ENCODE measurements at regions not wholly inside any gene's neighbourhood (a gene's known extent, or its start where the extent isn't known, plus 50 kb on each side); places are given as distances from the start of the nearest gene placed in this dataset.

DNA sequence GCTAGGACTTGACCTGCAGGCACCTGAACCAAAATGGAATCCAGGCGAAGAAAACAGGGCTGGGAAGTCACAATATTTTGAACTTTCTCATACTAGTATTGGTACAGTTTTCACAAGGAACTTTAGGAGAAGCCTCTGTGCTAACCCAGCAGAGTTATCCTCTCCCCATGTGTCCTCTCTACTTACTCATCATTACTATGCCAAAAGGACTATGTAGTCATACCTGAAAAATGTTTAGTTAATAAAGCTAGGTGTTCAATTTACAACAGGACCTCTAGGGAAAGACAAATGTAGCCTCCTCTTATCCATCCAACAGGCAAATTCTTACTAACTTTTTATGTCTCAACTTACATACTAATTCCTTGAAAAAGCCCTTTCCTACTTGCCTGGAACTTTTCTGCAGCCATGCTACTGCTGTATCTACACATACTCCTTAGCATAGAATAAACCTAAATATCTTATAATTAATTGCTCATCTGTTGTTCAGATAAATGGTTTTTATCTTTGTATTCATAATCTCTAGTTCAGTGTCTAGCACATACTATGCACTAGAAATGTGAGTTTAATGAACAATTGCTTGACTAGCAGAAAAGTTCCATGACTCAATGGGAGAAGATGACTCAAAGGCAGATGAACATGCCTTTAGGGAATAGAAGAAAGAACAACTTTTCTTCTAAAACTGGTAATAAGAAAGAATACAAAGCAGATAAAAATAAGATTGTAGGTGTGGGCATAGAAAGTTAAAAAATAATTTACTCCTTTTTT, 215.5 kb upstream of the VEGFC start:
- H3K4me3 Mint-ChIP-seq: no peak overlapping the region
- no peaks in the 10 kb centered on the region for H3K4me1 Mint-ChIP-seq
- H3K27me3 Mint-ChIP-seq (ENCODE audit: low read depth in 3 of 3): no peaks in the 10 kb centered on the region
- H3K9me3 Mint-ChIP-seq: peaks cover 0 to 13% (median 9%) of the 10 kb centered on the region in 6 donors
- no peak overlapping the region for H3K27ac Mint-ChIP-seq
- no peaks in the 10 kb centered on the region for H3K36me3 Mint-ChIP-seq
- DNase-seq: no peak

DNA sequence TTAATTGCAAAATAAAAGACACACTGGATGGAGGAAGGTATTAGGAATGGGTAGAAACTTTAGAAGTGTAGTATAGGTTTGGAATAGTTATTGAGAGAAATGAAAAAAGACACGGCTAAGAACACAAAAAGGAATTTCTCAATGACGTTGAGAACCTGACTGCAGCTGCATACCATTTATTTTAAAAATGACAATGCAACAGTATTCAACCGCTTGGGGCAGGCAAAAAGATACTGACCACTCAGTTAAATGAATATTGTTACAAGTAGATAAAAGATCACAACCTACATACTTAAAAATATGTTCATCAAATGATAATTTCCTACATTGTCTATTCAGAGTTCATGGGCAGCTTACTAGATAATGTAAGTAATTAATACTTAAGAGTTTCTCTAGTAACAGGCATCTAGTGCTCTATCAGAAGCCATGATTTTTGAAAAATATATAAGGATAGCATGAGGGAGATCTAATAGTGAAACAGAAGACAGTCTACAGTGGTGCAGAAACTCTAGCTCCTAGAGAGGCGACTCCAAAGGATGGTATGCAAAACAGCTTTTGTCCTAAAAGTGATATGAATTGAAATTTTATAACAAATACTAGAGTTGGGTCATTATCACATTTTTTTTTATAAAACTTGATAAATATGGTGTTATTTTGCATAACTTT, 216.2 kb upstream of the VEGFC start:
- DNase-seq: no peak
- Mint-ChIP-seq H3K27me3 (ENCODE audit: low read depth in 3 of 3) (no peaks in the 10 kb centered on the region), H3K27ac (no peak overlapping the region), H3K9me3 (peaks cover 0 to 17% (median 12%) of the 10 kb centered on the region in 6 donors), H3K4me3 (no peak overlapping the region), H3K4me1 (no peaks in the 10 kb centered on the region), H3K36me3 (no peaks in the 10 kb centered on the region)

GRCh38 chr4:177010418-177010817, 217.7 kb upstream of the VEGFC start:
- Mint-ChIP-seq H3K4me1 (no peaks in the 10 kb centered on the region), H3K27ac (no peak overlapping the region), H3K4me3 (no peak overlapping the region), H3K27me3 (ENCODE audit: low read depth in 3 of 3) (no peaks in the 10 kb centered on the region), H3K36me3 (no peaks in the 10 kb centered on the region), H3K9me3 (peaks cover 0 to 19% (median 12%) of the 10 kb centered on the region in 6 donors)
- DNase-seq: no peak

DNA sequence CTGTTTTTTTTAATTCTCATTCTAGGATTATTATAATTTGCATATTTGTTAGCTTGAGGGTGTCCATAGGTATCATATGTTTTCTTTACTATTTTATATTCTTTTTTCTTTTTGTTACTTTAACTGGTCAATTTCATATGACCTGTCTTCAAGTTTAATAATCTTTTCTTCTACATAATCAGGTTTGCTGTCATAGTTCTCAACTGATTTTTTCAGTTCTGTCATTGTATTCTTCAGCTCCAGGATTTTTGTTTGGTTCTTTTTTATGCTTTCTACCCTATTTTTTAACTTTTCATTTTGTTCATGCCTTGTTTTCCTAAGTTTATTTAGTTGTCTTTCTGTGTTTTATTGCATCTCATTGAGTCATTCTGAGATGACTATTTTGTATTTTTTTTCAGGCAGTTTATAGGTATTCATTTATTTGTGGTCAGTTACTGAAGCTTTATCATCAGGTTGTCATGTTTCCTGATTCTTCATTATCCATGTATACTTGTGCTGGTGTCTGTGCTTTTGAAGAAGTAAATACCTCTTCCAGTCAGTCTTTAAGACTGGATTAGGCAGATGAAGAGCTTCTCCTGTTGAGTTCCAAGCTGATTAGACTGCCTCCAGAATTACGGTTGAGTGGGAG, 220.3 kb upstream of the VEGFC start:
- no peaks in the 10 kb centered on the region for H3K4me1 Mint-ChIP-seq
- peaks cover 7 to 27% (median 24%) of the 10 kb centered on the region in 6 donors for H3K9me3 Mint-ChIP-seq
- no peaks in the 10 kb centered on the region for H3K27me3 Mint-ChIP-seq (ENCODE audit: low read depth in 3 of 3)
- no peak overlapping the region for H3K27ac Mint-ChIP-seq
- no peak overlapping the region for H3K4me3 Mint-ChIP-seq
- H3K36me3 Mint-ChIP-seq: no peaks in the 10 kb centered on the region
- DNase-seq: no peak

GRCh38 chr4:177016541-177017141, 223.9 kb upstream of the VEGFC start:
- no peak for DNase-seq
- Mint-ChIP-seq H3K9me3 (peaks cover 9 to 51% (median 36%) of the 10 kb centered on the region in 6 donors), H3K27me3 (ENCODE audit: low read depth in 3 of 3) (no peaks in the 10 kb centered on the region), H3K36me3 (no peaks in the 10 kb centered on the region), H3K4me3 (no peak overlapping the region), H3K27ac (no peak overlapping the region), H3K4me1 (no peaks in the 10 kb centered on the region)

GRCh38 chr4:177023951-177024350, 231.2 kb upstream of the VEGFC start:
- Mint-ChIP-seq H3K27me3 (ENCODE audit: low read depth in 3 of 3) (peaks cover 0 to 3% (median 0%) of the 10 kb centered on the region in 3 donors), H3K9me3 (peaks cover 11 to 36% (median 25%) of the 10 kb centered on the region in 6 donors), H3K4me3 (no peak overlapping the region), H3K4me1 (no peaks in the 10 kb centered on the region), H3K36me3 (peaks cover 0 to 3% (median 0%) of the 10 kb centered on the region in 3 donors), H3K27ac (no peak overlapping the region)
- no peak for DNase-seq

DNA sequence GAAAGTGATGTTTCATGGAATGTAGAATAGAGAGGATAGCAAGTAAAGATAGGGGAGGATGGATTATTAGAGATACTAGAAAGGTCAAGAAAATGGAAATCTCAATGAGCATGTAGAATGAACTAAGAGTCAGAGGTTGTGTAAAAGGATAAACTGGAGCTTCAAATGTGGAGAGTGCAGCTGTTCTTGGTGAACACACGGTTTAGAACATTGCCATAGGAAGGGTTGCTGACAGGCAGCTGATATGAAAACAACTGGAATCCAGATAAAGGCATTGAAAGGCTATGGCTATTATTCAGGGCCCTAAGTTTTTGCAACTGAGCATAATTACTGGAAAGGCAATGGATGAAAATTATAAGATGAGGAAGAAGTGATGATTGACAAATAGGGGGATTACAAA, 239.6 kb upstream of the VEGFC start:
- peaks cover 0 to 9% (median 2%) of the 10 kb centered on the region in 6 donors for H3K9me3 Mint-ChIP-seq
- no peak overlapping the region for H3K4me3 Mint-ChIP-seq
- no peak for DNase-seq
- H3K4me1 Mint-ChIP-seq: no peaks in the 10 kb centered on the region
- no peaks in the 10 kb centered on the region for H3K36me3 Mint-ChIP-seq
- peaks cover 0 to 2% (median 2%) of the 10 kb centered on the region in 3 donors for H3K27me3 Mint-ChIP-seq (ENCODE audit: low read depth in 3 of 3)
- no peak overlapping the region for H3K27ac Mint-ChIP-seq

GRCh38 chr4:177033135-177033534, 240.4 kb upstream of the VEGFC start:
- peaks cover 3 to 6% (median 5%) of the 10 kb centered on the region in 6 donors for H3K9me3 Mint-ChIP-seq
- H3K27me3 Mint-ChIP-seq (ENCODE audit: low read depth in 3 of 3): peaks cover 0 to 2% (median 2%) of the 10 kb centered on the region in 3 donors
- H3K36me3 Mint-ChIP-seq: no peaks in the 10 kb centered on the region
- H3K27ac Mint-ChIP-seq: no peak overlapping the region
- DNase-seq: no peak
- no peaks in the 10 kb centered on the region for H3K4me1 Mint-ChIP-seq
- H3K4me3 Mint-ChIP-seq: no peak overlapping the region

DNA sequence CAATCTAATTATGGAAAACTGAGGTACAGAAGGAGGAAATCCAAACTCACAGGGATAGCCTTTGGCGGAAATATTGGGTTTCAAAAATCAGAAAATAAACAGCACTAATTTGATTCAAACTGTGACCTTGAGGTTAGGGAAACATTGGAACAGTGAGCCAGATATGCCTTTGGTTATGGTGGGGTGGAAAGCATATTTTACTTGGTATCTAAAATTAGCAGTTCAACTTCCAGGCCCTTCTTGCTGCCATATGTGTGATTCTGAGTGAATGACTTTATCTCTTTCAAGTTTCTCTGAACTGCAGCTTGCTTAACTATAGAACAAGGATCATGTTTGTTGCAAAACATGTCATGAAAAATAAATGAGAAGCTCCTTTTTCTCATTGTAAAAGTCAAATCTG, 240.9 kb upstream of the VEGFC start:
- no peak overlapping the region for H3K27ac Mint-ChIP-seq
- H3K36me3 Mint-ChIP-seq: no peaks in the 10 kb centered on the region
- no peak overlapping the region for H3K4me3 Mint-ChIP-seq
- H3K9me3 Mint-ChIP-seq: peaks cover 3 to 6% (median 5%) of the 10 kb centered on the region in 6 donors
- H3K27me3 Mint-ChIP-seq (ENCODE audit: low read depth in 3 of 3): peaks cover 0 to 2% (median 2%) of the 10 kb centered on the region in 3 donors
- no peak for DNase-seq
- H3K4me1 Mint-ChIP-seq: no peaks in the 10 kb centered on the region

- no peak for DNase-seq
- H3K4me3 Mint-ChIP-seq: no peak overlapping the region
- H3K4me1 Mint-ChIP-seq: no peaks in the 10 kb centered on the region
- H3K36me3 Mint-ChIP-seq: no peaks in the 10 kb centered on the region
- H3K9me3 Mint-ChIP-seq: peaks cover 3 to 11% (median 5%) of the 10 kb centered on the region in 6 donors
- peaks cover 0 to 2% (median 0%) of the 10 kb centered on the region in 3 donors for H3K27me3 Mint-ChIP-seq (ENCODE audit: low read depth in 3 of 3)
- H3K27ac Mint-ChIP-seq: no peak overlapping the region
These were observed 248.6 kb upstream of the VEGFC start for GRCh38 chr4:177041356-177041755.

GRCh38 chr4:177047070-177047850, 254.5 kb upstream of the VEGFC start:
- Mint-ChIP-seq H3K27me3 (ENCODE audit: low read depth in 3 of 3) (no peaks in the 10 kb centered on the region), H3K36me3 (no peaks in the 10 kb centered on the region), H3K27ac (no peak overlapping the region), H3K4me3 (no peak overlapping the region), H3K4me1 (no peaks in the 10 kb centered on the region), H3K9me3 (peaks cover 0 to 3% (median under 1%) of the 10 kb centered on the region in 6 donors)
- DNase-seq: peak in 2 of 3 donors; percentile 9 to 10

- DNase-seq: no peak
- Mint-ChIP-seq H3K27ac (no peak overlapping the region), H3K9me3 (peaks cover 0 to 3% (median under 1%) of the 10 kb centered on the region in 6 donors), H3K27me3 (ENCODE audit: low read depth in 3 of 3) (no peaks in the 10 kb centered on the region), H3K36me3 (no peaks in the 10 kb centered on the region), H3K4me1 (no peaks in the 10 kb centered on the region), H3K4me3 (no peak overlapping the region)
These were observed 255.1 kb upstream of the VEGFC start for GRCh38 chr4:177047851-177048174.

- Mint-ChIP-seq H3K27ac (no peak overlapping the region), H3K36me3 (no peaks in the 10 kb centered on the region), H3K4me3 (no peak overlapping the region), H3K27me3 (ENCODE audit: low read depth in 3 of 3) (peaks cover 0 to 3% (median 2%) of the 10 kb centered on the region in 3 donors), H3K9me3 (peaks cover 0 to 8% (median 0%) of the 10 kb centered on the region in 6 donors), H3K4me1 (no peaks in the 10 kb centered on the region)
- peak in 1 of 3 donors; percentile 1 for DNase-seq
These were observed 258.1 kb upstream of the NEIL3 start for GRCh38 chr4:177051473-177052060.
